ENCODE measurements at regions not wholly inside any gene's neighbourhood (a gene's known extent, or its start where the extent isn't known, plus 50 kb on each side); places are given as distances from the start of the nearest gene placed in this dataset.

GRCh38 chr3:67733269-67733950 lies 79.0 kb upstream of the SUCLG2 start:
- TF ChIP-seq CTCF (conservative IDR thresholded peaks at IDR 0.05; ENCODE audit: low read depth, low read length): no peak
- TF ChIP-seq EZH2 (IDR thresholded peaks at IDR 0.05; ENCODE audit: borderline replicate concordance, low read depth, low read length, poor library complexity, severe bottlenecking): no peak
